ENCODE measurements at regions not wholly inside any gene's neighbourhood (a gene's known extent, or its start where the extent isn't known, plus 50 kb on each side); places are given as distances from the start of the nearest gene placed in this dataset.

DNA sequence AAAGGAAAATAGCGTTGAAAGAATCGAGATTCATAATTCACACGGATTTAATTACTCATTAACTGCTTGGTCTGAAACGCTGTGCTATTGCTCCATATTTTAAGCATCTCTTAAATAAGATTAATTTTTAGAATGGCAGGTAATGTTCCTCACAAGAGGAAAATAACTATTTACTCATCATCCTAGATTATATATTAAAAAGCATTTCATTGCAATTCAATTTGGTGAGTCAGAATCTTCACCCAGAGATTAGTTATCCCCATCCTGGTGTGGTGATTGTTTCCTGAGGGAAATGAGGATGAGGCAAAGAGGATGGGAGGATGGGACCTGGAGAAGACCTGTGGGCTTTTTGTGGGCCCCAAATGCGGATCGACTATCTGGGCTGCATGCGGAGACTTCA is 145.5 kb upstream of the MAP1B start:
- no TSS peak for BruUV-seq (replicated peaks)
- DNase-seq (no peak), ATAC-seq (ENCODE audit: low read depth) (no peak)
- H3K56ac ChIP-seq (ENCODE audit: extremely low read depth, insufficient read depth, low read length), result no peak overlapping the region
- H2BK5ac ChIP-seq (ENCODE audit: low read depth, low read length, poor library complexity, severe bottlenecking), result no peak overlapping the region
- no peak overlapping the region for H3K4ac ChIP-seq (ENCODE audit: low read depth, low read length)
- H2AK9ac ChIP-seq (replicated peaks; ENCODE audit: low read depth, low read length, poor library complexity), result no peak overlapping the region
- intact Hi-C loops (cut with micrococcal nuclease), result no loop called here
- no CpG with 5 or more reads among the region's 7 CpGs for WGBS, 2 experiments (ENCODE audit: extremely low coverage in 2 of 2, insufficient read length in 1 of 2)
- no peaks in the 10 kb centered on the region for H3K79me1 ChIP-seq (ENCODE audit: low read depth in 1 of 2, low read length in 2 of 2)
- no peak for TF ChIP-seq NFE2L2 (IDR thresholded peaks at IDR 0.05; ENCODE audit: low read depth, low read length)
- no peak for TF ChIP-seq SMC3 (IDR thresholded peaks at IDR 0.05; ENCODE audit: low read depth, low read length)
- TF ChIP-seq, protein P1, sequence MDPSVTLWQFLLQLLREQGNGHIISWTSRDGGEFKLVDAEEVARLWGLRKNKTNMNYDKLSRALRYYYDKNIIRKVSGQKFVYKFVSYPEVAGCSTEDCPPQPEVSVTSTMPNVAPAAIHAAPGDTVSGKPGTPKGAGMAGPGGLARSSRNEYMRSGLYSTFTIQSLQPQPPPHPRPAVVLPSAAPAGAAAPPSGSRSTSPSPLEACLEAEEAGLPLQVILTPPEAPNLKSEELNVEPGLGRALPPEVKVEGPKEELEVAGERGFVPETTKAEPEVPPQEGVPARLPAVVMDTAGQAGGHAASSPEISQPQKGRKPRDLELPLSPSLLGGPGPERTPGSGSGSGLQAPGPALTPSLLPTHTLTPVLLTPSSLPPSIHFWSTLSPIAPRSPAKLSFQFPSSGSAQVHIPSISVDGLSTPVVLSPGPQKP (IDR thresholded peaks at IDR 0.05; ENCODE audit: borderline replicate concordance, low read depth, low read length), result no peak
- no peak for TF ChIP-seq RFX5 (IDR thresholded peaks at IDR 0.05; ENCODE audit: low read depth, low read length)
- no peak for TF ChIP-seq POLR2A (IDR thresholded peaks at IDR 0.05; ENCODE audit: low read depth, low read length)
- TF ChIP-seq MXI1 (IDR thresholded peaks at IDR 0.05; ENCODE audit: borderline replicate concordance, low read depth, low read length), result no peak
- TF ChIP-seq MAZ (IDR thresholded peaks at IDR 0.05; ENCODE audit: borderline replicate concordance, low read depth, low read length), result no peak
- TF ChIP-seq, protein P2, sequence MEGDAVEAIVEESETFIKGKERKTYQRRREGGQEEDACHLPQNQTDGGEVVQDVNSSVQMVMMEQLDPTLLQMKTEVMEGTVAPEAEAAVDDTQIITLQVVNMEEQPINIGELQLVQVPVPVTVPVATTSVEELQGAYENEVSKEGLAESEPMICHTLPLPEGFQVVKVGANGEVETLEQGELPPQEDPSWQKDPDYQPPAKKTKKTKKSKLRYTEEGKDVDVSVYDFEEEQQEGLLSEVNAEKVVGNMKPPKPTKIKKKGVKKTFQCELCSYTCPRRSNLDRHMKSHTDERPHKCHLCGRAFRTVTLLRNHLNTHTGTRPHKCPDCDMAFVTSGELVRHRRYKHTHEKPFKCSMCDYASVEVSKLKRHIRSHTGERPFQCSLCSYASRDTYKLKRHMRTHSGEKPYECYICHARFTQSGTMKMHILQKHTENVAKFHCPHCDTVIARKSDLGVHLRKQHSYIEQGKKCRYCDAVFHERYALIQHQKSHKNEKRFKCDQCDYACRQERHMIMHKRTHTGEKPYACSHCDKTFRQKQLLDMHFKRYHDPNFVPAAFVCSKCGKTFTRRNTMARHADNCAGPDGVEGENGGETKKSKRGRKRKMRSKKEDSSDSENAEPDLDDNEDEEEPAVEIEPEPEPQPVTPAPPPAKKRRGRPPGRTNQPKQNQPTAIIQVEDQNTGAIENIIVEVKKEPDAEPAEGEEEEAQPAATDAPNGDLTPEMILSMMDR (conservative IDR thresholded peaks at IDR 0.05; ENCODE audit: low read depth, low read length), result no peak
- TF ChIP-seq, protein P3, sequence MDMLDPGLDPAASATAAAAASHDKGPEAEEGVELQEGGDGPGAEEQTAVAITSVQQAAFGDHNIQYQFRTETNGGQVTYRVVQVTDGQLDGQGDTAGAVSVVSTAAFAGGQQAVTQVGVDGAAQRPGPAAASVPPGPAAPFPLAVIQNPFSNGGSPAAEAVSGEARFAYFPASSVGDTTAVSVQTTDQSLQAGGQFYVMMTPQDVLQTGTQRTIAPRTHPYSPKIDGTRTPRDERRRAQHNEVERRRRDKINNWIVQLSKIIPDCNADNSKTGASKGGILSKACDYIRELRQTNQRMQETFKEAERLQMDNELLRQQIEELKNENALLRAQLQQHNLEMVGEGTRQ (IDR thresholded peaks at IDR 0.05; ENCODE audit: low read depth, low read length), result no peak
- TF ChIP-seq CEBPB (IDR thresholded peaks at IDR 0.05; ENCODE audit: low read depth, low read length), result no peak
- no peak for TF ChIP-seq BHLHE40 (IDR thresholded peaks at IDR 0.05; ENCODE audit: low read depth, low read length)
- no peak for TF ChIP-seq RCOR1 (IDR thresholded peaks at IDR 0.05; ENCODE audit: insufficient replicate concordance, low read length)
- TF ChIP-seq MAFK (IDR thresholded peaks at IDR 0.05; ENCODE audit: low read depth, low read length), result no peak
- no peak for TF ChIP-seq FOS (IDR thresholded peaks at IDR 0.05; ENCODE audit: low read depth, low read length)
- no peak overlapping the region for H2AFZ ChIP-seq (replicated peaks; ENCODE audit: low read length, poor library complexity)
- H3K14ac ChIP-seq (replicated peaks; ENCODE audit: low read depth, low read length), result no peak overlapping the region
- H3K9ac ChIP-seq (ENCODE audit: low read depth, low read length), result no peak overlapping the region
- H3K9me1 ChIP-seq (ENCODE audit: insufficient read depth, low read length), result no peaks in the 10 kb centered on the region
- no peak overlapping the region for H2BK20ac ChIP-seq (ENCODE audit: low read depth, low read length)
- POLR2A ChIA-PET (ENCODE audit: unreplicated experiment), result no interaction called here
- H3K4me2 ChIP-seq (ENCODE audit: low read depth, low read length), result no peak overlapping the region
- H4K5ac ChIP-seq (ENCODE audit: low read depth, low read length), result no peak overlapping the region
- H3K27me3 ChIP-seq (ENCODE audit: control insufficient read depth, insufficient read depth, low read length), result peaks cover 14% of the 10 kb centered on the region
- no peak overlapping the region for H3K23ac ChIP-seq (ENCODE audit: low read depth, low read length)
- no peaks in the 10 kb centered on the region for H4K20me1 ChIP-seq (ENCODE audit: insufficient read depth, low read length)
- H2BK15ac ChIP-seq (ENCODE audit: low read depth, low read length), result no peak overlapping the region
- no peak overlapping the region for H3K27ac ChIP-seq (ENCODE audit: insufficient read depth, low read length)
- H3K4me3 ChIP-seq (ENCODE audit: insufficient read depth, low read depth, low read length), result no peak overlapping the region
- in situ Hi-C loops (cut with MboI; ENCODE audit: low sequenced_read_pairs), result no loop called here
- no peak overlapping the region for H4K91ac ChIP-seq (ENCODE audit: insufficient read depth, low read depth, low read length)
- no peak overlapping the region for H2BK120ac ChIP-seq (ENCODE audit: low read depth, low read length)
- H3K36me3 ChIP-seq (ENCODE audit: control insufficient read depth, insufficient read depth, low read length), result no peaks in the 10 kb centered on the region
- CTCF ChIA-PET, result no interaction called here
- dilution Hi-C loops (cut with HindIII; ENCODE audit: low sequenced_read_pairs, unreplicated experiment), result no loop called here
- H3K4me1 ChIP-seq (ENCODE audit: control insufficient read depth, insufficient read depth, low read length), result no peaks in the 10 kb centered on the region
- H3K9me3 ChIP-seq (ENCODE audit: control insufficient read depth, insufficient read depth, low read length), result no peaks in the 10 kb centered on the region
- H3K18ac ChIP-seq (ENCODE audit: low read depth, low read length), result no peak overlapping the region
- no peak overlapping the region for H2AK5ac ChIP-seq (ENCODE audit: low read depth, low read length)
- no peak overlapping the region for H4K8ac ChIP-seq (ENCODE audit: low read depth in 2 of 2, low read length in 2 of 2)

Measured in IMR-90 (cell line).